ENCODE measurements at regions not wholly inside any gene's neighbourhood (a gene's known extent, or its start where the extent isn't known, plus 50 kb on each side); places are given as distances from the start of the nearest gene placed in this dataset.

DNA sequence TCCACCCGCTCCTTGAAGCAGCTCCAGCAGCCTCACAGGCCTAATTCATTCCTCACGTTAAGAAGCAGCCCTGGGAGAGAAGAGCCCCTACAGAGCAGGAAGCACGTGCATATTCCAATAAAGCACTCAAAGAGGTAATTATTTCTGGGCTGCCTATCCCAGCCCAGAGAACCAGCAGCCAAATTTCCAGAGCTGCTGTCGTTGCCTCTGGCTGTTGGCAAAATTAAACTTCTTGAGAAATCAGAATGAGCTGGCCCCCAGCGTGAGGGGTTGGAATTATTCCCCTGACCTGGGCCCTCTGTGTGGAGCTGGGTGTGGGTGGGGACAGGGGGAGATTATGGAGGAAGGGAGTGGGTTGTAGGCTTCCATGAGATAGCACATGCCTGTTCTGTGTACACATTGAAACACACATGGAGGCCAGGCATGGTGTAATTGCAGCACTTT lies 86.8 kb upstream of the HSPA9 start:
- Mint-ChIP-seq H3K4me3 (peak overlapping the region in 1 of 10 donors; percentile 34), H3K27me3 (peaks cover 89 to 96% (median 92%) of the 10 kb centered on the region in 5 donors), H3K4me1 (peaks cover 9 to 28% (median 21%) of the 10 kb centered on the region in 7 donors), H3K36me3 (no peaks in the 10 kb centered on the region), H3K9me3 (peaks cover 0 to 6% (median 0%) of the 10 kb centered on the region in 11 donors), H3K27ac (no peak overlapping the region)
- Histone ChIP-seq H3K27ac (ENCODE audit: low read depth, low read length) (no peak overlapping the region), H3K4me3 (ENCODE audit: low read length) (no peak overlapping the region), H3K27me3 (ENCODE audit: control insufficient read depth in 2 of 2, insufficient read depth in 2 of 2, low read length in 2 of 2) (peaks cover 0 to 26% of the 10 kb centered on the region in 2 donors), H3K9me3 (ENCODE audit: control insufficient read depth in 2 of 3, low read length in 3 of 3) (no peaks in the 10 kb centered on the region), H3K4me1 (ENCODE audit: control insufficient read depth in 2 of 2, insufficient read depth in 2 of 2, low read length in 2 of 2) (peaks cover 9 to 14% of the 10 kb centered on the region in 2 donors), H3K36me3 (ENCODE audit: control insufficient read depth in 2 of 3, insufficient read depth in 3 of 3, low read length in 3 of 3) (no peaks in the 10 kb centered on the region)
- DNase-seq: no peak
- intact Hi-C loops (cut with micrococcal nuclease): no loop called here
- CTCF ChIA-PET: no interaction called here
- POLR2A ChIA-PET: no interaction called here
- ATAC-seq: no peak

DNA sequence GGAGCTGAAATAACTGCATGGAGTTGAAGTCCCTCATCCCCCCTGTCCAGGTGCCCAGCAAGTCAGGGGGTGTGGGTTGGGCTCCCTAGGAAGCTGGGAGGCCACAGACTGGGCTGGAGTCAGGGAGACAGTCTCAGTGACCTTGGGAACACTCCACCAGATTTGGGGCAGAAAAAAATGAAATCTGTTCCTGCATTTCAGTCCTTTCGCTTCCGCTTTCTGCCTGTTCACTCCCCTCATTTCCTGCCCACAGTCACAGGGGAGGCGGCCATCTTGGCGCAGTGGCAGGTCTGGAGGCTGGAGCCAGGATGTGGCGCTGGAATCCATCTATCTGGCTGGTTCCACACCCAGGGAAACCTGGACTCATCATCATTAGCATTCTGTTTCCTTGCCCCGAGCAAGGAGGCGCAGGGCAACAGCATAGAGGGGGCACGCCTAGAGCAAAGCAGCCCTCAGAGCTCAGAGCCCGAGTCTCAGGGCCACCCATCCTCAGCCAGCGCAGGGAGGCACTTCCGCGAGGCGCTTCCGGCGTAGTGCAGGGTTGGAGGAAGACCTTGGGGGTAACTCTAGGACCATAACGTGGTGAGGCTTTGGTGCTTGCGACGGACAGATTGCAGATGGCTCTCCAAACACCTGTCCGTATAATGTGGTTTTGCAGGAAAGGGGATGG lies 86.2 kb upstream of the HSPA9 start:
- no peak overlapping the region for H3K27ac Mint-ChIP-seq
- ChIA-PET POLR2A (no interaction called here), CTCF (no interaction called here)
- no peak overlapping the region for H3K27ac ChIP-seq (ENCODE audit: low read depth, low read length)
- intact Hi-C loops (cut with micrococcal nuclease): no loop called here
- H3K4me3 ChIP-seq (ENCODE audit: low read length): no peak overlapping the region
- H3K27me3 Mint-ChIP-seq: peaks cover 89 to 96% (median 92%) of the 10 kb centered on the region in 5 donors
- H3K9me3 Mint-ChIP-seq: peaks cover 0 to 9% (median 0%) of the 10 kb centered on the region in 11 donors
- H3K4me3 Mint-ChIP-seq: no peak overlapping the region
- peaks cover 0 to 28% of the 10 kb centered on the region in 2 donors for H3K27me3 ChIP-seq (ENCODE audit: control insufficient read depth in 2 of 2, insufficient read depth in 2 of 2, low read length in 2 of 2)
- no peaks in the 10 kb centered on the region for H3K36me3 ChIP-seq (ENCODE audit: control insufficient read depth in 2 of 3, insufficient read depth in 3 of 3, low read length in 3 of 3)
- no peaks in the 10 kb centered on the region for H3K9me3 ChIP-seq (ENCODE audit: control insufficient read depth in 2 of 3, low read length in 3 of 3)
- DNase-seq (peak in 1 of 9 donors; percentile 3), ATAC-seq (no peak)
- peaks cover 9 to 27% (median 23%) of the 10 kb centered on the region in 7 donors for H3K4me1 Mint-ChIP-seq
- no peaks in the 10 kb centered on the region for H3K36me3 Mint-ChIP-seq
- peaks cover 9 to 14% of the 10 kb centered on the region in 2 donors for H3K4me1 ChIP-seq (ENCODE audit: control insufficient read depth in 2 of 2, insufficient read depth in 2 of 2, low read length in 2 of 2)

DNA sequence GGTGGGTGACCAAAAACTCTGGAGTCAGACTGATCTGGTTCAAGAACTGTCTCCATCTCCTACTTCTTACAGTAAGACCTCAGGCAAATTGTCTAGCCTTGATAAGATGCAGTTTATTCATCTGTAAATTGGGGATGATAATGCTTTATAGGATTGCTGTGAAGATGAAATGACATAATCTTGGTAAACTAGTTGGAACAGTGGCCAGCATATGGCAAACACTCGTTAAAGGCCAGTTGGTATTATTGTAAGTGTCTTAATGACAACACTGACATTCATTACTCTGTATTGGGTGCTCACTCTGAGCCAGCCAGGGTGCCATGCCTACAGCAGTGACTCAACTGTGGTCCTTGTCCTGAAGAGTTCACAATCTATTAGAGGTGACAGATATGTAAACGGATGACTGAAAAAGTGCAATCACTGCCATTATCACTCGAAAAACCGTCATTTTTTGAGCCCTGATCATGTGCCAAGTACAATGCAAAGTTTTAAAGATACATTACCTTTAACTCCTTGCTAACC lies 84.9 kb upstream of the HSPA9 start:
- ChIA-PET POLR2A (no interaction called here), CTCF (no interaction called here)
- no peak for ATAC-seq
- H3K27me3 Mint-ChIP-seq: peaks cover 89 to 96% (median 91%) of the 10 kb centered on the region in 5 donors
- no peak overlapping the region for H3K27ac Mint-ChIP-seq
- Histone ChIP-seq H3K27me3 (ENCODE audit: control insufficient read depth in 2 of 2, insufficient read depth in 2 of 2, low read length in 2 of 2) (peaks cover 0 to 37% of the 10 kb centered on the region in 2 donors), H3K9me3 (ENCODE audit: control insufficient read depth in 2 of 3, low read length in 3 of 3) (no peaks in the 10 kb centered on the region), H3K27ac (ENCODE audit: low read depth, low read length) (no peak overlapping the region), H3K4me1 (ENCODE audit: control insufficient read depth in 2 of 2, insufficient read depth in 2 of 2, low read length in 2 of 2) (peaks cover 14 to 17% of the 10 kb centered on the region in 2 donors), H3K4me3 (ENCODE audit: low read length) (no peak overlapping the region), H3K36me3 (ENCODE audit: control insufficient read depth in 2 of 3, insufficient read depth in 3 of 3, low read length in 3 of 3) (no peaks in the 10 kb centered on the region)
- no peak overlapping the region for H3K4me3 Mint-ChIP-seq
- peaks cover 0 to 9% (median 0%) of the 10 kb centered on the region in 11 donors for H3K9me3 Mint-ChIP-seq
- H3K36me3 Mint-ChIP-seq: no peaks in the 10 kb centered on the region
- peaks cover 9 to 31% (median 28%) of the 10 kb centered on the region in 7 donors for H3K4me1 Mint-ChIP-seq
- intact Hi-C loops (cut with micrococcal nuclease): no loop called here
- no peak for DNase-seq

DNA sequence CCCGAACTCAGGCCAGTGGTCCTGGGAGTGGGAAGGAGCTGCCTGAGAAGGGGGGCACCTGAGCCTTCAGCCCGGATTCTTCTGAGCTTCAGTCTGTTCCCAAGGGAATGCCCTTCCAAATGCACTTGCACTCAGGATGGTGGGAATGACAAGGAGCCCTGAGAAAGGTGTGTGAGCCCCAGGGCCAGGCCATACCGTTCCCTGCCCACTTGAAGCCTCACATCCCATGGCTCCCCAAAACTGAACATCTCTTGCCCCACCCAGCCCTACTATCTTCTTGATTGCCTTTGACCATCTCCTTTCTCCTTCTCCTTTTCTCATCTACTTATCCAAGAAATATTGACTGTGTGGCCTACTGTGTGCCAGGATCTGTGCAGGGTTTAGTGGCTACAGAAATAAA lies 84.4 kb upstream of the HSPA9 start:
- POLR2A ChIA-PET: no interaction called here
- Mint-ChIP-seq H3K9me3 (peaks cover 0 to 13% (median 0%) of the 10 kb centered on the region in 11 donors), H3K36me3 (no peaks in the 10 kb centered on the region), H3K4me3 (no peak overlapping the region), H3K27me3 (peaks cover 89 to 96% (median 91%) of the 10 kb centered on the region in 5 donors), H3K27ac (no peak overlapping the region), H3K4me1 (peaks cover 13 to 36% (median 29%) of the 10 kb centered on the region in 7 donors)
- H3K36me3 ChIP-seq (ENCODE audit: control insufficient read depth in 2 of 3, insufficient read depth in 3 of 3, low read length in 3 of 3): no peaks in the 10 kb centered on the region
- no peak overlapping the region for H3K27ac ChIP-seq (ENCODE audit: low read depth, low read length)
- CTCF ChIA-PET: no interaction called here
- ATAC-seq: no peak
- peaks cover 20 to 22% of the 10 kb centered on the region in 2 donors for H3K4me1 ChIP-seq (ENCODE audit: control insufficient read depth in 2 of 2, insufficient read depth in 2 of 2, low read length in 2 of 2)
- H3K9me3 ChIP-seq (ENCODE audit: control insufficient read depth in 2 of 3, low read length in 3 of 3): no peaks in the 10 kb centered on the region
- peaks cover 0 to 33% of the 10 kb centered on the region in 2 donors for H3K27me3 ChIP-seq (ENCODE audit: control insufficient read depth in 2 of 2, insufficient read depth in 2 of 2, low read length in 2 of 2)
- no peak overlapping the region for H3K4me3 ChIP-seq (ENCODE audit: low read length)
- DNase-seq: no peak
- intact Hi-C loops (cut with micrococcal nuclease): loop anchor here in 1 of 2 donors (10.0 kb wide), 2 partner anchors 95 to 905 kb away; partner anchors contain the start of genes CTNNA1 and HNRNPA0

DNA sequence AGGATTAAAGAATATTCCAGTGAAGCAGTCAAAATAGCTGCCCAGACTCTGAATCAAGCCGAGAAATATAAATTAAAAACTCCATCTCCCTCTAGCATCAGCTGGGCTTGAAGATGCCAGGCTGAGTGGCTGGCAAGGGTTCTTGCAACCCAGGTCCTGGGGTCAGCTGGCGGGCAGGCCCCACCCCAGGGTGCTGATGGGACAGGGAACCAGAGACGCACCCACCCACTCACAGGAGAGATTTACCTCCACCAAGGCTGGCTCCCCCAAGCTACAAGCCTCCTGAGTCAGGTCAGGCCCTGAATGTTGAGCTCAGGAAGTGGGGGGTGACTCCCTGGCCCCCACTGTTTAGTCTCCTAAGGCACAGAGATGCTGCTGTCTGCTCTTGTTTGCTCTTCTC lies 83.9 kb upstream of the HSPA9 start:
- no peaks in the 10 kb centered on the region for H3K36me3 ChIP-seq (ENCODE audit: control insufficient read depth in 2 of 3, insufficient read depth in 3 of 3, low read length in 3 of 3)
- POLR2A ChIA-PET: no interaction called here
- H3K27ac ChIP-seq (ENCODE audit: low read depth, low read length): no peak overlapping the region
- Mint-ChIP-seq H3K36me3 (no peaks in the 10 kb centered on the region), H3K27ac (no peak overlapping the region), H3K4me3 (no peak overlapping the region), H3K27me3 (peaks cover 85 to 96% (median 90%) of the 10 kb centered on the region in 5 donors), H3K4me1 (peaks cover 17 to 40% (median 32%) of the 10 kb centered on the region in 7 donors), H3K9me3 (peaks cover 0 to 13% (median 0%) of the 10 kb centered on the region in 11 donors)
- intact Hi-C loops (cut with micrococcal nuclease): loop anchor here in 1 of 2 donors (10.0 kb wide), 2 partner anchors 96 to 904 kb away; partner anchors contain the start of genes CTNNA1 and HNRNPA0
- DNase-seq (no peak), ATAC-seq (no peak)
- H3K4me3 ChIP-seq (ENCODE audit: low read length): no peak overlapping the region
- CTCF ChIA-PET: no interaction called here
- H3K9me3 ChIP-seq (ENCODE audit: control insufficient read depth in 2 of 3, low read length in 3 of 3): no peaks in the 10 kb centered on the region
- peaks cover 0 to 32% of the 10 kb centered on the region in 2 donors for H3K27me3 ChIP-seq (ENCODE audit: control insufficient read depth in 2 of 2, insufficient read depth in 2 of 2, low read length in 2 of 2)
- peaks cover 24 to 26% of the 10 kb centered on the region in 2 donors for H3K4me1 ChIP-seq (ENCODE audit: control insufficient read depth in 2 of 2, insufficient read depth in 2 of 2, low read length in 2 of 2)

DNA sequence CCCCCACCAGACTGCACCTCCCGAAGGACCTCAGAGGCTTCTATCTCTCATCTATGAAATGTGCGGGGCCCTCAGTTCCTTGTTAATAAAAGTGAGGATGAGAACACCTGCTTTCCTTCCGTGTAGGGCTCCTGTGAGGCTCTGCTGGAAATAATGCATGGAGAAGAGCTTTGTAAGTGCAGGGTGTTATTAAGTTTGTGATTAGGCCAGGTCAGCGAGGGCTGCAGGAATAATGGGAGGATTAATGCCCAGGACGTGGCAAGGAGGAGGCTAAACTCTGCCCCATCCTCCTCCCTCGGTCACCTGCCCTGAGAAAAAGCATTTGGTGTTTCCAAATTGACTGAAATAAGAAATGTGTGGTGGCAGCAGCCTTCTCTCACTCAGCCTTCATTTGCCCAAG lies 83.5 kb upstream of the HSPA9 start:
- Mint-ChIP-seq H3K4me3 (no peak overlapping the region), H3K27me3 (peaks cover 87 to 96% (median 90%) of the 10 kb centered on the region in 5 donors), H3K36me3 (no peaks in the 10 kb centered on the region), H3K4me1 (peaks cover 22 to 42% (median 35%) of the 10 kb centered on the region in 7 donors), H3K9me3 (peaks cover 0 to 13% (median 0%) of the 10 kb centered on the region in 11 donors), H3K27ac (no peak overlapping the region)
- peaks cover 27 to 28% of the 10 kb centered on the region in 2 donors for H3K4me1 ChIP-seq (ENCODE audit: control insufficient read depth in 2 of 2, insufficient read depth in 2 of 2, low read length in 2 of 2)
- peaks cover 0 to 32% of the 10 kb centered on the region in 2 donors for H3K27me3 ChIP-seq (ENCODE audit: control insufficient read depth in 2 of 2, insufficient read depth in 2 of 2, low read length in 2 of 2)
- no peak overlapping the region for H3K27ac ChIP-seq (ENCODE audit: low read depth, low read length)
- H3K9me3 ChIP-seq (ENCODE audit: control insufficient read depth in 2 of 3, low read length in 3 of 3): no peaks in the 10 kb centered on the region
- POLR2A ChIA-PET: no interaction called here
- ATAC-seq (no peak), DNase-seq (peak in 1 of 9 donors; percentile 2)
- H3K4me3 ChIP-seq (ENCODE audit: low read length): no peak overlapping the region
- intact Hi-C loops (cut with micrococcal nuclease): loop anchor here in 1 of 2 donors (10.0 kb wide), 2 partner anchors 96 to 904 kb away; partner anchors contain the start of genes CTNNA1 and HNRNPA0
- H3K36me3 ChIP-seq (ENCODE audit: control insufficient read depth in 2 of 3, insufficient read depth in 3 of 3, low read length in 3 of 3): no peaks in the 10 kb centered on the region
- CTCF ChIA-PET: no interaction called here
